Breast epithelium (tissue), 3 donors: ENCODE measurements at regions not wholly inside any gene's neighbourhood (a gene's known extent, or its start where the extent isn't known, plus 50 kb on each side); places are given as distances from the start of the nearest gene placed in this dataset.

Experiments
- CTCF ChIP-seq, 3 donors: fragments of 450-650 bp; IDR thresholded peaks; one replicate each; pipeline ENCODE4 v1.5.1; 2016 to 2017; ENCODE audit warnings: antibody characterized with exemption in 3 of 3, mild to moderate bottlenecking in 3 of 3, moderate library complexity in 3 of 3
- POLR2A ChIP-seq: fragments of 450-650 bp; IDR thresholded peaks from one replicate; pipeline ENCODE4 v1.6.1; 2016; ENCODE audit warnings: antibody characterized with exemption, mild to moderate bottlenecking, moderate library complexity

GRCh38 chr7:67478066-67478465 lies 481.4 kb downstream of the TYW1 start:
- TF ChIP-seq CTCF (IDR thresholded peaks at IDR 0.05) (no peak), POLR2A (no peak)
